ENCODE measurements at regions not wholly inside any gene's neighbourhood (a gene's known extent, or its start where the extent isn't known, plus 50 kb on each side); places are given as distances from the start of the nearest gene placed in this dataset.

DNA sequence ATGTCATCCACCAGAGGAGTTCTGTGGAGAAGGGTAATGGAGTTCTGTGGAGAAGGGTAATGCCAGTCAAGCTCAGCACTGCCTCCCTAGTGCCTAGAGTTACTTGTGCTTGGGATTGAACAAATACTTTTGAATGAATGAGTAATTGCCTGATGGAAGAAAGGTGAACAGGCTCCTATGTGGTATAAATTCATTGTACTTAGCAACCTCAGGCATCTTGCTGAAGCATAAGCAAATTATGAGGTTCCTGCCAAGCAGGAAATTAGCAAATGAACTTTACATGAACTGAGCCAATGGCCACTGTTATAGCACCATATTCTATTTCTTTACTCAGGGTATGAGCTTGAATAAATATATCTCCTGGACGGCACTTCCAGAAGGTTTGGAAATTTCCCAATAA lies 1047.2 kb downstream of the SLC6A15 start (continued):
- TF ChIP-seq EHMT2 (IDR thresholded peaks at IDR 0.05; ENCODE audit: low read depth) (no peak), HEYL (CRISPR knock-in tag; IDR thresholded peaks at IDR 0.05) (no peak), TFCP2L1 (CRISPR knock-in tag; IDR thresholded peaks at IDR 0.05) (no peak)

- 25% methylated on average over 2 of the region's 2 CpGs for WGBS (ENCODE audit: missing lambda C conversion rate)
- Histone ChIP-seq H3K4me3 (no peak overlapping the region), H3K9me3 (no peaks in the 10 kb centered on the region), H3K4me1 (no peaks in the 10 kb centered on the region), H3K27ac (no peak overlapping the region), H3K4me2 (no peak overlapping the region)
- no peak for TF ChIP-seq EHF (CRISPR knock-in tag; IDR thresholded peaks at IDR 0.05)
- no peak for TF ChIP-seq MAFK (IDR thresholded peaks at IDR 0.05; ENCODE audit: partially characterized antibody)
- TF ChIP-seq, protein P1, sequence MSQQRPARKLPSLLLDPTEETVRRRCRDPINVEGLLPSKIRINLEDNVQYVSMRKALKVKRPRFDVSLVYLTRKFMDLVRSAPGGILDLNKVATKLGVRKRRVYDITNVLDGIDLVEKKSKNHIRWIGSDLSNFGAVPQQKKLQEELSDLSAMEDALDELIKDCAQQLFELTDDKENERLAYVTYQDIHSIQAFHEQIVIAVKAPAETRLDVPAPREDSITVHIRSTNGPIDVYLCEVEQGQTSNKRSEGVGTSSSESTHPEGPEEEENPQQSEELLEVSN (IDR thresholded peaks at IDR 0.05; ENCODE audit: borderline replicate concordance, low read depth) = no peak
- TF ChIP-seq MYC (IDR thresholded peaks at IDR 0.05; ENCODE audit: borderline replicate concordance, low read length) = no peak
- no peak for TF ChIP-seq NPAS2 (CRISPR knock-in tag; IDR thresholded peaks at IDR 0.05; ENCODE audit: borderline replicate concordance)
- no peak for TF ChIP-seq CHD2 (IDR thresholded peaks at IDR 0.05; ENCODE audit: low read length, partially characterized antibody)
- no peak for TF ChIP-seq HOXB13 (CRISPR knock-in tag; IDR thresholded peaks at IDR 0.05; ENCODE audit: low read depth)
- TF ChIP-seq USF2 (IDR thresholded peaks at IDR 0.05) = no peak
- CTCF ChIA-PET = no interaction called here
- FAIRE-seq (no peak), ATAC-seq (no peak), DNase-seq (ENCODE audit: low read depth in 1 of 2, low spot score in 1 of 2) (no peak)
- POLR2A ChIA-PET = no interaction called here
Observed at GRCh38 chr12:83864054-83864453, 1048.5 kb downstream of the SLC6A15 start.

DNA sequence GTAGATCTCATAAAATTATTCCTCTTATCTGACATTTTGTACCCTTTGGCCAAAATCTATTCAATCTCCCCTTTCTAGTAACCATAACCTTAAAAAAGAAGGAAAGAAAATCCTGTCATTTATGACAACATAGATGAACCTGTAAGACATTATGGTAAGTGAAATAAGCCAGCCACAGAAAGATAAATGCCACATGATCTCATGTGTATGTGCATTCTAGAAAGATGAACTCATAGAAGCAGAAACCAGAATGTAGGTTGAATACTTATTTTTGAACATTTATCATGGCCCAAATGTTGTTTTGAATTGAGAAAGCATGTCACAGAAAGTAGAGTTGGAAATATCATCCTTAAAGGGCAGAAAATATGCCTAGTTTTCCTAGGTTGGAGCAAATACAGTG lies 1053.6 kb downstream of the SLC6A15 start:
- DNase-seq (ENCODE audit: low read depth in 1 of 2, low spot score in 1 of 2) (no peak), ATAC-seq (no peak), FAIRE-seq (no peak)
- no peak overlapping the region for H3K4me2 ChIP-seq
- TF ChIP-seq RARB (CRISPR knock-in tag; IDR thresholded peaks at IDR 0.05) (no peak), HEYL (CRISPR knock-in tag; IDR thresholded peaks at IDR 0.05) (no peak), HDAC2 (IDR thresholded peaks at IDR 0.05) (no peak), RAD21 (conservative IDR thresholded peaks at IDR 0.05 in 1 of 2, IDR thresholded peaks at IDR 0.05 in 1 of 2) (no peak), KDM5A (IDR thresholded peaks at IDR 0.05) (no peak), FOSB (CRISPR knock-in tag; IDR thresholded peaks at IDR 0.05) (no peak), CHD2 (IDR thresholded peaks at IDR 0.05; ENCODE audit: low read length, partially characterized antibody) (no peak), GATA3 (IDR thresholded peaks at IDR 0.05; ENCODE audit: borderline replicate concordance) (no peak), MAFK (IDR thresholded peaks at IDR 0.05; ENCODE audit: partially characterized antibody) (no peak), FOSL2 (IDR thresholded peaks at IDR 0.05) (no peak), FOSL2 (CRISPR knock-in tag; IDR thresholded peaks at IDR 0.05) (no peak), CBX8 (IDR thresholded peaks at IDR 0.05) (no peak), TP53 (CRISPR knock-in tag; IDR thresholded peaks at IDR 0.05) (no peak), HOXA7 (CRISPR knock-in tag; IDR thresholded peaks at IDR 0.05) (no peak), RFX5 (IDR thresholded peaks at IDR 0.05) (no peak), RNF2 (IDR thresholded peaks at IDR 0.05; ENCODE audit: borderline replicate concordance, low read depth) (no peak)
- TF ChIP-seq, protein P2, sequence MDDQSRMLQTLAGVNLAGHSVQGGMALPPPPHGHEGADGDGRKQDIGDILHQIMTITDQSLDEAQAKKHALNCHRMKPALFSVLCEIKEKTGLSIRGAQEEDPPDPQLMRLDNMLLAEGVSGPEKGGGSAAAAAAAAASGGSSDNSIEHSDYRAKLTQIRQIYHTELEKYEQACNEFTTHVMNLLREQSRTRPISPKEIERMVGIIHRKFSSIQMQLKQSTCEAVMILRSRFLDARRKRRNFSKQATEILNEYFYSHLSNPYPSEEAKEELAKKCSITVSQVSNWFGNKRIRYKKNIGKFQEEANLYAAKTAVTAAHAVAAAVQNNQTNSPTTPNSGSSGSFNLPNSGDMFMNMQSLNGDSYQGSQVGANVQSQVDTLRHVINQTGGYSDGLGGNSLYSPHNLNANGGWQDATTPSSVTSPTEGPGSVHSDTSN (IDR thresholded peaks at IDR 0.05) = no peak
- TF ChIP-seq, protein P1 (IDR thresholded peaks at IDR 0.05; ENCODE audit: borderline replicate concordance, low read depth) = no peak
- TF ChIP-seq, protein P3, sequence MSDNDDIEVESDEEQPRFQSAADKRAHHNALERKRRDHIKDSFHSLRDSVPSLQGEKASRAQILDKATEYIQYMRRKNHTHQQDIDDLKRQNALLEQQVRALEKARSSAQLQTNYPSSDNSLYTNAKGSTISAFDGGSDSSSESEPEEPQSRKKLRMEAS (IDR thresholded peaks at IDR 0.05) = no peak
- H3K27ac ChIP-seq = no peak overlapping the region
- H3K9me3 ChIP-seq = peaks cover 12% of the 10 kb centered on the region; the same call in 2 of the 3 replicates
- no peak overlapping the region for H3K4me3 ChIP-seq
- CTCF ChIA-PET = no interaction called here
- POLR2A ChIA-PET = no interaction called here
- H3K4me1 ChIP-seq = no peaks in the 10 kb centered on the region

Data from A549 (cell line).